BE2C (cell line): ENCODE measurements at regions not wholly inside any gene's neighbourhood (a gene's known extent, or its start where the extent isn't known, plus 50 kb on each side); places are given as distances from the start of the nearest gene placed in this dataset.

ENCODE experiments used
- DNase-seq: peaks from one replicate; pipeline ENCODE4 v3.0.0-alpha.2; 2020
- H3K27me3 ChIP-seq: fragments of 250-450 bp; sonication (Bioruptor Pico); 2 replicates; pipeline ENCODE4 v1.5.1; 2020; ENCODE audit warnings: mild to moderate bottlenecking
- H3K36me3 ChIP-seq: fragments of 250-450 bp; sonication (Bioruptor Pico); 2 replicates; pipeline ENCODE4 v1.5.1; 2020; ENCODE audit warnings: mild to moderate bottlenecking
- H3K4me1 ChIP-seq: fragments of 250-450 bp; sonication (Bioruptor Pico); 2 replicates; pipeline ENCODE4 v1.5.1; 2020
- H3K4me3 ChIP-seq: 2 replicates; pipeline ENCODE4 v1.5.1; 2011; ENCODE audit warnings: low read depth, low read length
- H3K9me3 ChIP-seq: fragments of 250-450 bp; sonication (Bioruptor Pico); 2 replicates; pipeline ENCODE4 v1.5.1; 2020
- TF ChIP-seq, protein P1 (sequence below): IDR thresholded peaks from 2 replicates; pipeline ENCODE4 v1.5.1; 2012; ENCODE audit warnings: mild to moderate bottlenecking, low read depth, low read length

DNA sequence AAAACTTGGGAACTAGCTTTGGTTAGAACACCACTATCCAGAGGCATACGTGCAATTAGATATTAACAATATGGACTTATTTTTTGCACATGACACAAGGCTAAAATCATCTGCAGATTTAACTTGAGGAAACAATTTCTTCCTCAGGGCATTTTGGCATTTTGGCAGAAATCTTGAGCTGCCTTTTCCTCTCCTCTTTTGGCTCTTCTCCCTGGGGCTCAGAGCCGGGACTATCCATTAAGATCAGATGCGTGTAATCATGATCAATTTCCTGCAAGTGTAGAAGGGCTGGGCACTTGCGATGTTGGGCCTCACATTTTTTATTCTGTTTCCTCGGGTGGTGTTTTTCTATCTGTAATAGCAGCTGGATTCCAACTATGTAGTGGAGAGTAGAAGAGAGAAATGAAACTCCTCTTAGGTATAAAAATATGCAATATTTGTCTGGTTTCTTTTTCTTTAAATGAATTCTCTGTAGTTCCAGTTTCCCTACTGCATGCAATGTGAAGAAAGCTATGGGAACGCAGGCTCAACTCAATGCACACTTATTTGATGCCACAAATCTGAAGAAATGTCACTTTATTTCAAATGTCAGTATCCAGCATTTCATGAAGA lies 1010.8 kb downstream of the FLRT2 start:
- TF ChIP-seq, protein P1, sequence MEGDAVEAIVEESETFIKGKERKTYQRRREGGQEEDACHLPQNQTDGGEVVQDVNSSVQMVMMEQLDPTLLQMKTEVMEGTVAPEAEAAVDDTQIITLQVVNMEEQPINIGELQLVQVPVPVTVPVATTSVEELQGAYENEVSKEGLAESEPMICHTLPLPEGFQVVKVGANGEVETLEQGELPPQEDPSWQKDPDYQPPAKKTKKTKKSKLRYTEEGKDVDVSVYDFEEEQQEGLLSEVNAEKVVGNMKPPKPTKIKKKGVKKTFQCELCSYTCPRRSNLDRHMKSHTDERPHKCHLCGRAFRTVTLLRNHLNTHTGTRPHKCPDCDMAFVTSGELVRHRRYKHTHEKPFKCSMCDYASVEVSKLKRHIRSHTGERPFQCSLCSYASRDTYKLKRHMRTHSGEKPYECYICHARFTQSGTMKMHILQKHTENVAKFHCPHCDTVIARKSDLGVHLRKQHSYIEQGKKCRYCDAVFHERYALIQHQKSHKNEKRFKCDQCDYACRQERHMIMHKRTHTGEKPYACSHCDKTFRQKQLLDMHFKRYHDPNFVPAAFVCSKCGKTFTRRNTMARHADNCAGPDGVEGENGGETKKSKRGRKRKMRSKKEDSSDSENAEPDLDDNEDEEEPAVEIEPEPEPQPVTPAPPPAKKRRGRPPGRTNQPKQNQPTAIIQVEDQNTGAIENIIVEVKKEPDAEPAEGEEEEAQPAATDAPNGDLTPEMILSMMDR: no peak
- peaks cover 35% of the 10 kb centered on the region for H3K4me1 ChIP-seq
- no peak overlapping the region for H3K4me3 ChIP-seq
- no peaks in the 10 kb centered on the region for H3K27me3 ChIP-seq
- no peaks in the 10 kb centered on the region for H3K9me3 ChIP-seq
- no peaks in the 10 kb centered on the region for H3K36me3 ChIP-seq
- DNase-seq: no peak

DNA sequence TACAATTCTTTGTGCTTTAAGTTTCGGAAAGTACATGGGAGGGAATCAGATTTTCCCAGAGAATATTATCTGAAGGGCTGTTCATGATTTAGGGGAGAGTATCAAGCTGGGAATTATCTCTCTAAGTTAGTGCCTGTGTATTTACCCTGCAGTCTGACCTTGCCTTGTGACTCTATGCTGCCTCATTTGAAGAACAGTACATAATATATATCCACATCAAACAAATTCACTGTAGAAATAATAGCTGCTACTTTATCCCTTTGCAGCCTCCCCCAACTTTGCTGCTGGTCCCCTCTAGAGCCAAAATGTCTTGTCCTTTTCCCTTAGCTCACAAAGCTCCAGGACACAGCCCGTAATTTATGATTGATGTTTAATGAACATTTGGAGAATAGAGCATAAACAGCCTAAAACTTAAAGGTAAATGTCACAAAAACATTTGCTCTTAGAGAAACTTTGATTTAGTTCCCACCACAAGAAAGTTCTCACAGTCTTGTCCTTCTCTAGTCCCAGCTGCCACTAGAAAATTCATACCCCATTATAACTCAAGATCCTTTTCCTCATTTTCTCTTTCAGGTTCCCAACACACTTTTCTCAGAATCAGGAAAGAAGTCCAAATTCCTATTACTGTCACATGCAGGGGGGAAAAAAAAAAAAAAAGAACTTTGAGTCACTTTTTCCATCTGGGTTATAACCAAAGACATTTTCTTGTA lies 1009.6 kb downstream of the FLRT2 start:
- Histone ChIP-seq H3K36me3 (no peaks in the 10 kb centered on the region), H3K27me3 (no peaks in the 10 kb centered on the region), H3K4me3 (no peak overlapping the region), H3K9me3 (no peaks in the 10 kb centered on the region), H3K4me1 (peaks cover 35% of the 10 kb centered on the region)
- TF ChIP-seq, protein P1: no peak
- no peak for DNase-seq

DNA sequence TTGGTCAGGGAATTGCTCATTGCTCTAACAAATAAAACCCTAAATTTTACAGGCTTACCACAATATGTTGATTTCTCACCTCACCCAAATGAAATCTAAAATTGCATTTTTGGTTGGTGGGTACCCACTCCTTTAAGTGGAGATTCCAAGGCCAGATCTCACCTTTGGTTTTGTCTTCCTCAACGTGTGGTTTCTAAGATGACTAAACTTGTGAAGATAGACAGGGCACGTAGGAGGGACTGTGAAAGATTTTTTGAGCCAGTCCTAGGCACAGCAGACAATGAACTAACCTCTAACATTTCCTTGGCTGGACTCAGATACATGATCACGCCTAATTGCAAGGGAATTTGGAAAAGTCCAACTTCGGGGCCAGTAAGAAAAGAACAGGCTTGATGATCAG lies 1003.9 kb downstream of the FLRT2 start:
- Histone ChIP-seq H3K9me3 (no peaks in the 10 kb centered on the region; the same call in 1 of the 2 replicates), H3K4me1 (no peaks in the 10 kb centered on the region; the same call in 1 of the 2 replicates), H3K4me3 (no peak overlapping the region), H3K27me3 (no peaks in the 10 kb centered on the region), H3K36me3 (no peaks in the 10 kb centered on the region)
- no peak for DNase-seq
- TF ChIP-seq, protein P1: no peak

DNA sequence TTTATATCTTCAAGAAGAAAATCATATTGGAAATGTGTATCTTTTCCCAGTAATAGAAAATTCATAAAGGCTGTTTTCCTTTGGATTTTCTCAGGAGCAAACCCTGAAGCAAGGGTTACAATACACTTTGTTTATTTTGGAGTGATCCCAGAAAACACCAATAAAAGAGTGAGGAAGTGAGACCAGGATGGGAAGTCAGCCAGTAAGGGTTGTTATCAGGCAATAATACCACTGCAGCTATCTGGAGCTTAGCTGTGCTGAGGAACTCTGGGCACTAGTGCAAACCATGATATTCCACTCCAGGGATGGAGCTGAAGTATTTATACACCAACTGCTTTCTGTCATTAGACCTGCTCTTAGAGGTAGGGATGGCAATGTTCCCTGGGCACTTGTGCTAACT lies 1002.3 kb downstream of the FLRT2 start:
- Histone ChIP-seq H3K4me1 (peaks cover 3% of the 10 kb centered on the region; the same call in 1 of the 2 replicates), H3K9me3 (no peaks in the 10 kb centered on the region; the same call in 1 of the 2 replicates), H3K36me3 (no peaks in the 10 kb centered on the region), H3K27me3 (no peaks in the 10 kb centered on the region), H3K4me3 (no peak overlapping the region)
- TF ChIP-seq, protein P1: no peak
- DNase-seq: no peak

DNA sequence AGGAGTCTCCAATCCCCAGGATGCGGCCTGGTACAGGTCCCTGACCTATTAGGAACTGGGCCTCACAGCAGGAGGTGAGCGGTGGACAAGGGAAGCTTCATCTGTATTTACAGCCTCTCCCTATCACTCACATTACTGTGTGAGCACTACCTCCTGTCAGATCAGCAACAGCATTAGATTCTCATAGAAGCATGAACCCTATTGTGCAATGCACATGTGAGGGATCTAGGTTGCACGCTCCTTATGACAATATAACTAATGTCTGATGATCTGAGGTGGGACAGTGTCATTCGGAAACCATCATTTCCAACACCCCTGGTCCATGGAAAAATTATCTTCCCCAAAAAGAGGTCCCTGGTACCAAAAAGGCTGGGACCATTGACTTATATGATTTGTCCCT lies 1000.5 kb downstream of the FLRT2 start:
- Histone ChIP-seq H3K4me1 (peaks cover 5% of the 10 kb centered on the region; the same call in 1 of the 2 replicates), H3K9me3 (no peaks in the 10 kb centered on the region; the same call in 1 of the 2 replicates), H3K36me3 (no peaks in the 10 kb centered on the region), H3K27me3 (no peaks in the 10 kb centered on the region), H3K4me3 (no peak overlapping the region)
- DNase-seq: no peak
- TF ChIP-seq, protein P1: no peak

DNA sequence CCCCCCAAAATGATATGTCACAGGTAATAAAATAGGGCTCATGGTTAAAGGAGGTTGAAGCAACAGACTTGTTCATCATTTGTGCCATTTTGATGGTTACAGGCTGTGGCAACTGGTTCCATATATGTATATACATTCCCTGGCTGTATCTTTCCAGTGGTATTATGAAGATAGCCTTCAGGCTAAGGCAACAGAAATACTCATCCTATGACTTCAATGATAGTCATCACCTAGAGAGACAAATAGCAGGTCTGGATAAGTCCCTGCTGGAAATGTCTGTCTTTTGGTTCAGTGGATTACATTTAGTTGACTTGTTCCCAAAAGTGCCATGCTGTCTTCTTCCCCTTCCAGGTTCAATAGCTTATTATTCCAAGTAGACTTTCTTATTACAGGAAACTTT lies 997.4 kb downstream of the FLRT2 start:
- H3K4me3 ChIP-seq: no peak overlapping the region
- no peaks in the 10 kb centered on the region; the same call in 1 of the 2 replicates for H3K9me3 ChIP-seq
- peaks cover 5% of the 10 kb centered on the region; the same call in 1 of the 2 replicates for H3K4me1 ChIP-seq
- TF ChIP-seq, protein P1: no peak
- no peaks in the 10 kb centered on the region for H3K27me3 ChIP-seq
- no peaks in the 10 kb centered on the region for H3K36me3 ChIP-seq
- no peak for DNase-seq
